ENCODE measurements at regions not wholly inside any gene's neighbourhood (a gene's known extent, or its start where the extent isn't known, plus 50 kb on each side); places are given as distances from the start of the nearest gene placed in this dataset.

DNA sequence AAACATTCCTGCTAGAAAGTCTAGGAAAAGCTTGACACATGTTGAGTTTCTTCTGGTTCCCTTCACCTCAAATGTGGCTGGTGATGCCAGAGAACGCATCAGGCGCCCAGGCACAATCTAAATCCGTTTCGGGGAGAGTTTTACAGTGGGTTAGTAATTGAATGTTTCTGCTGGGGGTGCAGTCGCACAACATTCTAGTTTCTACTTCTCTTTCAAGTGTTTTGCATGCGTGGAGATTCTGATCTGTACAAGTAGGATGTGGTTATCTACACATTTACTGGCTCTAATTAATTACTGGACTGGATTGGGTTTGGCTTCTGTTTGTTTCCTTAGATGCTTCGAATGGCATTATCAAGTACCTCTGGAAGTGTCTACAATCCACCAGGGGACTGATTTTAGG is 173.8 kb downstream of the TMEM26 start:
- TF ChIP-seq CTCF (conservative IDR thresholded peaks at IDR 0.05 in 1 of 2, IDR thresholded peaks at IDR 0.05 in 1 of 2; ENCODE audit: low read depth in 1 of 2, low read length in 2 of 2) (no peak), EZH2 (IDR thresholded peaks at IDR 0.05; ENCODE audit: low read length, missing control alignments) (no peak)

All from fibroblast of lung (primary cell).